IPS DF 4.7 (cell line): ENCODE measurements at regions not wholly inside any gene's neighbourhood (a gene's known extent, or its start where the extent isn't known, plus 50 kb on each side); places are given as distances from the start of the nearest gene placed in this dataset.
"Not testable (repeated sequence)": the region's sequence is repeated elsewhere in the genome, so short reads cannot be mapped to it uniquely, and the experiment has no call there.

Experiments
- DNase-seq: peaks from one replicate; pipeline ENCODE4 v3.0.0-alpha.2; 2013; ENCODE audit warnings: low spot score; ENCODE audit errors: extremely low read depth

DNA sequence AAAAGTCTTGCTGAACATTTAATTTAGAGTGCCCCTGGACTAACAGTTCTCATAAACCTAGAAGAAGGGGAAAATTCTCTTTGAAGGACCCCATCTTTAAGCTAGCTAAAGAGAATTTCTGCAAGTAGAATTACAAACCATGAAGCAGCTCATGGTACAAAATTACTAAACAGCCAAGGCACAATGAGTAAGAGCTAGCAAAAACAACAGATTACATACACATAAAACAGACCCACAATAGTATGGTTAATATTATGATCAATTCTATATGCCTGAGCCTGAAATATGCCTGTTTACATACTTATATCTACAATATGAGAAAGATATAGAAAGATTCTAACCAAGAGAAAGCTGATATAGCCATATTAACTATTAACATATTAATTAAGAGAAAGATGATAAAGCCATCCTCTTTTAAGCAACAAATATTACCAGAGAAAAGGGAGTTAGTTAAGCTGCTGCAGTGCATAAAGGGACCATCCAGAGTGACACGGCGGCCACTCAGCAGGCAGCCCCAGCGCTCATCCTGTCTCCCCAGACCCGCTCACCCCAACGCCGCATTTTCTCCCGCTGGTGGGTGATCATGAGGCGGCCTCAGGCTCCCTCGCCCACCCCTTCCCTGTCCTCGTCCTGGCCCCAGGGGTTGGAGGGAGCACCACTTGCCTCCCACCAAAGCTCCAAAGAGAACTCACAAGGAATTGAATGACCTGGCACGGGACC, 98.4 kb upstream of the CARMIL1 start:
- DNase-seq = no peak

DNA sequence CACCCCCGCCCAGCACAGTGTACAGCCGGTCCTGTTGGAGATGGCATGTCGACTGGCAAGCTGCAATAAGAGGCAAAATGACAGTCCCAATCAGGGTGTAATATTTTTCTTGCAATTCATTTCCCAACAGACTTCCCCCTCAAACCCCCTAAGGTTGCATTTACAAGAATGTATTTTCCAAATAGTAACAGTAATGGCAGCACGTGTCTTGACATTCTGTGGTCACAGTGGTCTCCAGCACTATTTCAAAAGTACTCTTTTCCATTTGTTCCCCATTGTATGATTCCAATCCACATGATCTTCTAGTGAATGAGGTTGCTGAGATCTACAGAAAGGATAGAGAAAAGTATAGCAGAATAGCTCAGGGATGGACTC, 97.8 kb upstream of the CARMIL1 start:
- DNase-seq = no peak

- no peak for DNase-seq
Measured at GRCh38 chr6:25181923-25182322, 97.3 kb upstream of the CARMIL1 start.

DNA sequence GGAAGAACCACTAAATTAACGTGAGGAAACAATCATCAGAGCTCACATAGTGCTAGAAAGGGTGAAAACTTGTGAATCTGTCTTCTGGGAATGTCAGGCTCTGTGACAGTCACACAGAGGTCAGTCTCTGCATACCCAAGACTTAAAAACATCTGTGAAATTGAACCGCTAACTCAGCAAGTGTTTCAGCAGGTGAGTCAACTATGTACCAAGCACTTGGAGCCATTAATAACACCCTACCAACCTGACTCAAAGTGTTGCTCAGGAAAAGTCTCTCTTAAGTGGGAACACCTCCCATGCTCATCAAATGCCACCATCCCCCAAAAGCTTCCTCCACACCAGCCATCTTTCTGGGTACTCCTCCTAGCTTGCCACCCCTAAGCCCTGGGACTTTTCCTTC, 92.3 kb upstream of the CARMIL1 start:
- no peak for DNase-seq

GRCh38 chr6:25188232-25188631, 90.9 kb upstream of the CARMIL1 start:
- no peak for DNase-seq

DNA sequence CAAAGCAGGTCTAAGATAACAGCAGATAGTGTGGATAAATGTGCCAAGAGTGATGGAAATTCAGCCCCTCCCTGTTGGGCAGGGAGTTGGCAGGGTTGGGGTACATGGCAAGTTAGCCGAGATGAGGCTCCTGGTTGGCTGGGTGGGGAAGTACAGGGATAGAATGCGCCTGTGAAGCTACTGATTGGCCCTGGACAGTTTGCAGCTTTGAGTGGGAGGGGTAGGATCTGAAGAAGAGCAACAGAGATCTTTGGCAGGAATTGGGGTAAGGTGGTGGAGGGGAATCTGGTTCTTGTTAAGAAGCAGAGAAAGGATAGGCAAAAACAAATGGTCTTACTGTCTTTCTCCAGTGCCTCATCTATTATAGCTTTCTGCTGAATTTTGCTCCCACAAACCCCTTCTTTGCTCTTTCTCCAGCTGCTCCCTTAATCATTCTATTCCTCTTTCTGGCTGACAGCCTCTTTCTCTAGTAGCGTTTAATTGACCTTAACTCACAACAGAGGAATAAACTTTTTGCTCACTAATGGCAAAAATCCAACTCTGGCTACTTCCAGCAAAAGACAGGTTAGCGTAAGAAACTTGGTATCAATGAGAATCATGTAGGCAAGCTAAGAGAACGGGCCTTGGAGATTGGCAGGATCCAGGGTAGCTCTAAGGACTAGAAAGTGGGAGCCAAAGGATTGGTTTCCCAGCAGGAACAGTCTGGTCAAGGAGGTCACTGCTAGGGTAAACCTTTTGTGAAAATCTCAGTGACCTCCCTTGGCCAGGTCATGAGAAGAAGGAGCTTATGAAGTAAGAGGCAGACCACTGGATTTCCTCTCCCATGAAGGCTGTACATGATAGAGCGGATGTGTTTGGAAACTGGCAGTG, 86.3 kb upstream of the CARMIL1 start:
- DNase-seq = no peak

DNA sequence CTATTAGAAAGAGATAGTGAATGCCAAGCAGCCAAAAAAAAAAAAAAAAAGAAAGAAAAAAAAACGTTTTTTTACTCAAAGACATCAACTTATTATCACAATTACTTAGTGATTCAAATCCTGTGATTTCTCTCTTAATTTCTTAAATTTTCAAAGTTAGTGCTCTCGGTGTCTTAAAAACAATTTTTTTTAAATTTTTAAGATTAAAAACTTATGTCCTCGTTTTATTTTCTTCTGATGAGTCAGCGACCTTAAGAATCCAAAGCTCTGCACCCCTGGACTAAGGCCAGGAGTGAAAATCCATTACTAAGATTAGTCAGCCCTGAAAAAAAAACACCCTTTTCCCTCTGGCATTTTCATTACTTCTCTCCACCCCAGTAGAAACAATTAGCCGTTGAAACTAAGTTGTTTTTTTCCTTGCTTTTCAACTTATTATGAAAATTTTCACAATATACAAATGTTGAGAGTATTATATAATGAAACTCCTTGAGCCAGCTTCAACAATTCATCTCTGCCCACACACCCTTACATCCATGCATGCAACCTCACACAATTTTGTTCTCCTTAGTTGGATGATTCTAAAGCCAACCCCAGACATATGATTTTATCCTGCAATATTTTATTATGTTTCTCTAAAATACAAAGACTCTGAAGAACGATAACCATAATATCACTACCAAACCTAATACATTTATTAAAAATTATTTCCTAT, 85.6 kb upstream of the CARMIL1 start:
- no peak for DNase-seq

DNA sequence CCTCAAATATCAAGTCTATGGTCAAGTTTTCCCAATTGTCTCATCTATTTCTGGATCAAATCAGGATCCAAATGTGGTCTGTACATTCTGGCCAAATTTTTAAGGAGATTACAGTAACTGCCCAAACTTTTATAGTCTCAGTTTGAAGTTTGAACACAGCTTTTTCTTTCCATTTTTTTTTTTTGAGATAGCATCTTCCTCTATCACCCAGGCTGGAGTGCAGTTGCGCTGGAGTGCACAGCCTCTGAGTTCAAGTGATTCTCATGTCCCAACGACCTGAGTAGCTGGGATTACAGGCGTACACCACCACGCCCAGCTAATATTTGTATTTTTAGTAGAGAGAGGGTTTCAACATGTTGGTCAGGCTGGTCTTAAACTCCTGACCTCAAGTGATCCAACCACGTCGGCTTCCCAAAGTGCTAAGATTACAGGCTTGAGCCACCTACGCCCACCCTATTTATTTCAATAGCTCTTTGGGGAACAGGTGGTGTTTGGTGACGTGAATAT, 84.9 kb upstream of the CARMIL1 start:
- no peak for DNase-seq

GRCh38 chr6:25196464-25196863, 82.7 kb upstream of the CARMIL1 start:
- DNase-seq = no peak

DNA sequence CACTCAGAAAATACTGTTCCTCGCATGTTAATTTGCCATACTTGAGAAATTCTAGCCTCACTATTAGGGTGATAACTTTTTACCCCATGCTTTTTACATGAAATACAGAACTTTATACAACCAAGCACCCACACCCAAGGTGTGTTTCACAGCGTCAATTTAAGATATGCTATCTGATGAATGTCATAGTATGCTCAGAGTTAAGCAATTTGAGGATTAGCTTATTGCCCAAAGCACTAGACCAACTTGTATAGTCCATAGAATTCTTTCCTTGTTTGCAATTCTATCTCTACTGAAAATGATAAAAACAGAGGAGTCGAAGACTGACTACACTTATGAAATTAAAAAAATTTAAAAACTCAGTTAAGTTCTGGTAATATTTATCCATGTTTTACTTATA, 82.1 kb upstream of the CARMIL1 start:
- DNase-seq = no peak

DNA sequence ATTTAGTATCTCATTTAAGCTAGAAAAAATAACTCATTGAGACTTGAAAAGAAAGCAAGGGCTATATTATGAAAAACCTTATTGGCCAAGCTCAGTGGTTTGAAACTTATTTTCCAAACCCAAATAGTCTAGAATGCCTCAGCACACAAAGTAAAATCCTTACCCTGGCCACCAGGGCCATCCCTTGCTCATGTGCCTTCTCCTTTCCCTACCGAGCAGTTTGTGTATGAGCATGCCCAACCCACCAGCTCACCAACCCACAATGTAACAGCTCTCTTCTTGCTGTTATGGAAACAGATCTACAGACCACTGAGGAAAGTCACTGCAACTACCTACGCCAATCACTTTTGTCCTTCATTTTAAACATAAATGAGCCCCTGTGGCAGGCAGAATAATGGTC, 79.6 kb upstream of the CARMIL1 start:
- no peak for DNase-seq

DNA sequence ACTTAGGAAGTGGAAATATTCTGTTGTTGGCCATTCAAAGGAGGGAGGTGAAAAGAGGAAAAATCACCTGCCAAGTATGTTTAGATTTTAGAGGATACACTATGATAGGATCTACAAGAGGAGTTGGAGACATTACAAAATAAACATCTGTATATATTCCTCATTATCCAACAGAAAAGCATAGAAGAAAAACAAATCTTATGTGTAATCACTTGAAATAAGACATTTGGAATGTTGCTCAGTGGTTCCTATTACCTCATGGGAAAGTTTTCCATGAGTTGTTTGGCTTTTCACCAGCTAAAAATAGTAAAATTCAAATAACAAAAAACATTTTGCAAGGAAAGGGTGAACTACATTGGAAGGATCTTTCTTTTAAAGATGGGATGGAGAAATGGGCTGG, 76.7 kb upstream of the CARMIL1 start:
- DNase-seq = no peak

GRCh38 chr6:25205629-25206028, 73.5 kb upstream of the CARMIL1 start:
- DNase-seq = no peak

DNA sequence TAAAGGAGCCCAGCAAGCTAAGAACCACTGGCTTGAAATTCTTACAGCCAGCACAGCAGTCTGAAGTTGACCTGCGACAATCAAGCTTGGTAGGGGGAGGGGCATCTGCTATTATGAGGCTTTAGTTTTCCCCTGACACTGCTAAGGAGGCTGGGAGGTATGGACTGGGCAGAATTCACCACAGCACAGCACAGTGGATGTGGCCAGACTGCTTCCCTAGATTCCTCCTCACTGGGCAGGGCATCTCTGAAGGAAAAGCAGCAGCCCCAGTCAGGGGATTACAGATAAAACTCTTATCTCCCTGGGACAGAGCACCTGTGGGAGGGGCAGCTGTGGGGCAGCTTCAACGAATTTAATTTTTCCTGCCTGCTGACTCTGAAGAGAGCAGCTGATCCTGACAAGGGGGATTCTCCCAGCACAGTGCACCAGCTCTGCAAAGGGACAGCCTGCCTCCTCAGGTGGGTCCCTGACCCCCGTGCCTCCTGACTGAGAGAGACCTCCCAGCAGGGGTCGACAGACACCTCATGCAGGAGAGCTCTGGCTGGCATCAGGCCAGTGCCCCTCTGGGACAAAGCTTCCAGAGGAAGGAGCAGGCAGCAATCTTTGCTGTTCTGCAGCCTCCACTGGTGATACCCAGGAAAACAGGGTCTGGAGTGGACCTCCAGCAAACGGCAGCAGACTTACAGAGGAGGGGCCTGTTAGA, 71.6 kb upstream of the CARMIL1 start:
- not testable (repeated sequence) for DNase-seq

DNA sequence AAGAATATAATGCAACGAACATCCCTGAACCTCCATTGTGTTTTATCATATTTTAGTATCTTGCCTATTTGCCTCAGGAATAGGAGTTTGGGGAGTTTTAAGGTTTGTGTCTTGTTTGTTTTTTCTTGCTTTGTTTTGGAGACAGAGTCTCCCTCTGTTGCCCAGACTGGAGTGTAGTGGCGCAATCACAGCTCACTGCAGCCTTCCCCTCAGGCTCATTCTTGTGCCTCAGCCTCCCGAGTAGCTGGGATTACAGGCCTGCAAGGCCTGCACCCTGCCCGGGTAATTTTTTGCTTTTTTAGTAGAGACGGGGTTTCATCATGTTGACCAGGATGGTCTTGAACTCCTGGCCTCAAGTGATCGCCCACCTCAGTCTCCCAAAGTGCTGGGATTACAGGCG, 63.3 kb upstream of the CARMIL1 start:
- no peak for DNase-seq

- no peak for DNase-seq
Measured at GRCh38 chr6:25217302-25217701, 61.9 kb upstream of the CARMIL1 start.

GRCh38 chr6:25217829-25218228, 61.3 kb upstream of the CARMIL1 start:
- no peak for DNase-seq

- DNase-seq = no peak
Measured at GRCh38 chr6:25218346-25218745, 60.8 kb upstream of the CARMIL1 start.

DNA sequence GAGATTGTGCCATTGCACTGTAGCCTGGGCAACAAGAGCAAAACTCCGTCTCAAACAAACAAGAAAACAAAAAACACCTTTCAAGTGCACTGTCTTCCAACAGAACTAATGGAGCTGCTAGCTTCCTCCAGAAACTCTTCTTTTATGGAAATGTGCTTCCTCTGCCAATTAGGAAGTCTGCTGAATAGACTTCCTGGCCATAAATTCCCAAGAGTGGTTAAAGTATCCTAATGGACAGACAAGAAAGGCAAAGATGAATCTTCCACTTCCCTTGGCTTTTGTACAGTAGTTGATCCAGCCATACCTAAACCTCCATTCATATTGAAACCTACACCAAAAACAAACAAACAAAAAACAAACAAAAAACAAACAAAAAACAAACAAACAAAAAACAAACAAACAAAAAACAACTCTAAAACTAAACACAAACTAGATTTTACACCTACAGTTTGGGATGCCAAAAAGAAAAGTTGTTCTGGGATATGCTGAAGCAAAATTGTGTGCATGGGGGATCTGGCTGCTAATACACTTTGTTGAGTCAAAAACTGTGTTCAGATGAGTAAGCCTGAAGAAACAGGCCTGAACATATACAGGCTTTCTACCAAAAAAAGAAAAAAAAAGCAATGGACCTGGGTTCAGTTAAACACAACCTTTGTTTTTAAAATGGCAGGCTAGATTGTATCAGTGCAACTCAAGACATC, 59.8 kb upstream of the CARMIL1 start:
- DNase-seq = no peak

DNA sequence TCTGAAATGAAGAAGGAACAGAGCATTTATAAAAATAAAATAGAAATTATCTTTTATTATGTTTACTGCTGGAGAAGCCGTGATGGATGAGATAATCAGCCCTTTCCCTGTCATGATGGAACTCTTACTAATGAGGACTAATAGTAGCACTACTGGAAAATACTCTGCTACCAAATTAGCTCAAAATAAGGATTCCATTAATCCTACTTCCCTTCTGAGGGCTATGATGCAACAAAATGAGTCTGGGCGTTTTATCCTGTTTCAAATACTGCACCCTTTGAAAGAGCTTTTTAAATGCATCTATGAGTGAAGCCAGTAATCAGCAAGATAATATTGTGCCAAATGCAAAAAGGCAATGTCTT, 59.3 kb upstream of the CARMIL1 start:
- DNase-seq = no peak

DNA sequence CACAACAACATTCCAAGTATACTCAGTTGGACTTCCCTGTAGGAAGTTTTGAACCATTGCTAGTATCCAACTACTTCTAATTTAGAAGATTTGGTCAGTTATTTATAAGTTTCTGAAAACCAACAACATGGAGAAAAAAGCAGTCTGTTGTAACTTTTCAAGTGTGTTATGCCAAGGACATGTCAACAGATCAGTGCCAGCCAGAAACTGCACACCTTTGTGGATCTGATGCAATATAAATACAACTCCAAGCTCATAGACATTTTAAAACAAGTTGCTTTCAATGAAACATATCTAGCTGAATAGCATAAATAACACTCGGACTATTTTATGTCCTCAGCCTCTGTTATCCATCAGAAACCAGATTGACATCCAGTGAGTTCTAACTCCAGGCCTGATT, 58.3 kb upstream of the CARMIL1 start:
- no peak for DNase-seq
